Stimulated activated CD4-positive, alpha-beta T cell treated with anti-CD3 and anti-CD28 coated beads, Interleukin-4, amount 100 ng/mL, for 48 hours (primary cell): ENCODE measurements at regions not wholly inside any gene's neighbourhood (a gene's known extent, or its start where the extent isn't known, plus 50 kb on each side); places are given as distances from the start of the nearest gene placed in this dataset.

Experiments
- DNase-seq, 2 donors: peaks; one replicate each; pipeline ENCODE4 v3.0.0-alpha.2; 2020; ENCODE audit warnings: low read depth in 2 of 2

DNA sequence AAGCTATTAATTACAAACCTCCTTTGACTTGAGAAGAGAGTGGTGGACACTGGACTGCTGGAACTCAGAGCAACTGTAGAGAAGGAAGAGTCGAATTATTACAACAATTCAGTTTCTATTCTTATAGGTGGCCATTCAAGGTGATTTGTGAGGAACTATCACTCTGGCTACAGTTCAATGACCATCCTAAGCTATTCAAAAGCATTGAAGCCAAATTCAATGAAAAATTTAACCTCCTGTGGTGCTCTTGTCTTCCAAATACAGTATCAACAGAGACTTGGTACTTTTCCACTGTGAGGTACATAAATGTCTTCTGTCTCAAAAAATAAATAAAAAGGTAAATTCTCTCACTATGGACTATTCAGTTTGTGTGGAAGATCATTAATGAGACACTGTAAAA, 513.3 kb upstream of the SEMA6D start:
- no peak for DNase-seq

DNA sequence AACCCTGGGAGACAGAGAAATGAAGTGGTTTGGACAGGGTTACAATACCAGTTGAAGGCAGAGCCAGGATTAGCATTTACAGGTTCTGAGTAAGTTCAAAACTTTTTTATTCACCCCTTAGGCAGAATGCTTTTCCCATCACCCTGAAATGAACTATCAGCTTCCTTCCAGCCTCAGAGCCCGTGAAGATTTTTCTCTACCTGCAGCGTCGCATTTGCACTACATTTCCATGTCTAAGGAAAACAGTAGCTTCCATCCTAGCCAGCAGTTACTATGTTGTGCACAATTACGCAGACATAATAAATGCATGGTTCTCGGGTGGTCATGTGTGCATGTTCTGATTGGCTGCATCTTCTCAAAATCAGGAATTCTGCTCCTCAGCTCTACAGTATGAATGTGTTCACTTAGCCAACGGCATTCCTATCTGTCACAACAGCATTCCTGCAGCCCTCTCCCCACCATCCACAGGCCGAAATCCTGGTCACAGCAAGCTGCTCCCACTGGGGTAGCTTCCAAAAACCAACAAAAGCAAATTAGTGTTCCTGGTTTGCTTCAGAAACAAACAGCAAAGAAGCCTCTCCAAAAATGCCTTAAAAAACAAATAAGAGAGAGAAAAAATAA, 510.8 kb upstream of the SEMA6D start:
- DNase-seq, result no peak

DNA sequence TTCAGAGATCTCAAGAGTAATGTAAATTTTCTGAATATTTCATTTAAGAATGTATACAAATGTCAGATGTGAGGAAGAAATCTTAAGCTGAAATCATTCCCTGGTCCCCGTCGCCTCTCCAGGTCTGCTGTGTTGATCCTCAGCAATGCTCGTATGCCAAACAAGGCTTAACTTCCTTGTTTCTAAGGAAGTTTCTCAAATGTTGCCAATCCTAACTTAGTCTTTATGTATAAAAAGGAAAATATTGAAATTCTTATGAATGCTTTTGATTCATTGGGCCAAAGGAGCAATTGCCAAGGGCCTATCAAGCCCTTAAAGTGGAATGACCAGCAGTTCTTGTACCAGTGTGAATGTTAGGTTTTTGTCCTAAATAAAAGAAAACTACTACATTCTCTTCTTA, 507.7 kb upstream of the SEMA6D start:
- no peak for DNase-seq

- DNase-seq, result no peak
These were observed 504.9 kb upstream of the SEMA6D start for GRCh38 chr15:47212222-47213010.

DNA sequence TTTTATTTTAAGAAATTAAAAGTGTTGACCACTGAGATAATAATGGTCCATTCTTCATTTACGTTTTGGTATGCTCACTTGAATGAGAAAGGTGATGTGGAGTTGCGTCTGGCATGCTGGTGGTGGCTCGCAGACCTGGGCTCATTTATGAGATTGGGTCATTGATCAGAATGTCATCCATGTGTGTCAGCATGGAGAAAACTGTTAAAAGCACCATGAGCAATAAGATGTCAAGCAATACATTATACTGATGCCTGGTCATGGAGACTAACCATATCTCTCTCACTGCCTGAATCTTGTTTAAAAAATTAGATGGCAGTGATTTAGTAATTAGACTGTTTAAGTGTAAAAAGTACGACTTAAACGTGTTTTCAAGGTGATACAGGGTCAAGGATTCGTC, 503.4 kb upstream of the SEMA6D start:
- DNase-seq, result no peak

- DNase-seq, result no peak
These were observed 499.0 kb upstream of the SEMA6D start for GRCh38 chr15:47218295-47218694.

DNA sequence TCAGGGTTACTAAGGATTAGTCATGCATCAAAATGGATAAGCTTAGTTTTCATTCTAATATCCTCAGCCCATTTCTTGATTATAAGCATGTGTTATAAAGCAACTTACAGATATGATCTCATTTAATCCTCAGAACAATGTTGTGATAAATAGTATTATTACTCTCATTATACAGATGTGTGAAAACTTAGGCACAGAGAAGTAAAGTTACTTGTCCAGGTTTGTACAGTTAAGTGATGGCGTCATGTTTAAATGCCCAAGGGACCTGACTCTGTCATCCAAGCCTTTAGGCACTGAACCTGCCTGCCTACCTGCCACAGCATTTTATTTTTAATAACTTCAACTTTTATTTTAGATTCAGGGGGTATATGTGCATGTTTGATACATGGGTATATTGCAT, 472.9 kb upstream of the SEMA6D start:
- DNase-seq, result no peak

GRCh38 chr15:47246317-47246716, 471.0 kb upstream of the SEMA6D start:
- DNase-seq, result no peak

- no peak for DNase-seq
These were observed 458.8 kb upstream of the SEMA6D start for GRCh38 chr15:47258521-47258920.

DNA sequence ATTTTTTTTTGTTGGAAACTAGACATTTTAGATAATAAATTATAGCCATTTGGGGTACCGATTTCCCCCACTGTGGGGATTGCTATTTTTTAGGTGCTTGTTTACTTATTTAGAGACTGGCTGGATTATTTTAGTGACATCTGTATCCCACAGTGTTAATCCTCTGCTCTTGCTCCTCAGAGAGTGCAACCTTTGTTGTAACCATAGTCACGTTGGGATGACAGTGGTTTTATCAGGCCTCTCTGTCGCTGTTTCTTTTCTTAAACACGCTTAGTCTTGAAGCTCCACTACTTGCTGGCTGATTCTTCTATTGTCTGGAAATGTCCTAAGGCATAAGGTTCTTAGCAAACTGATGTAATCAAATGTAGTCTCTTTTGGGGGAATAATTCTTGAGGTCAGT, 451.6 kb upstream of the SEMA6D start:
- DNase-seq, result no peak

DNA sequence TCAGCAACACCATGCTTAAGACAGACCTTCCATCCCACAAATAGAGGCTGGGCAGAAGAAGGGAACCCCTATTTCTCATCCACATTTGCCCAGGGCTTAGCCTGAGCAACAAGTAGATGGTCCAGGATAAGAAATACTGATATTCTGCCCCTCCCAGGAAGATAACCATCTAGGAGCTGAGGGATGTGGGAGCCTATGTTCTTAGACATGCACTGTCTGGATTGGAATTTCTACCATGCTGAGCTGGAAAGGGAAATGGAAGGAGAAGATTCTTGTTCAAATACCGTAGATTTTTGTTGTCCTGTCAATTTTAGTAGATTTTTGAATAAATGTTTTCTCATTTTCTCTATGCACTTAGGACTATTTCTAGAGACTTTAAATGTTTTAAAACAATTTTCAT, 450.7 kb upstream of the SEMA6D start:
- DNase-seq, result no peak

- no peak for DNase-seq
These were observed 443.4 kb upstream of the SEMA6D start for GRCh38 chr15:47273864-47274263.

GRCh38 chr15:47283246-47283645, 434.1 kb upstream of the SEMA6D start:
- no peak for DNase-seq

DNA sequence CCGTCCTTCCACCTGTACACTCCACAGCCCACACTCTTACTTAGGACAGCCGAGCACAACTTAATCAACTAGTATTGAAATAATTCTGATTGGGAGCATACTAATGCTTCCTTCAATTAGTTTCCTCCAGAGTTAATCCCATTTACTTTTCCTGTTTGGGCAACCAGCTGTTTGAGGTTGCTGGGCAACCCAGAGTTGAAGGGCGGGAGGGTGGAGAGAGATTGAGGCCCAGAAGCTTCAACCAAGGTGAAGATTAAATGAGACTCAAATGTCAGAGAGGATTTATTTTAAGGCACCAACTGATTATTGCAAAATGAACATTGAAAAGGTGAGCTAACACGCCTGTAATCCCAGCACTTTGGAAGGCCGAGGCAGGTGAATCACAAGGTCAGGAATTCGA, 428.5 kb upstream of the SEMA6D start:
- DNase-seq, result no peak

- DNase-seq, result no peak
These were observed 427.6 kb upstream of the SEMA6D start for GRCh38 chr15:47289656-47290055.

DNA sequence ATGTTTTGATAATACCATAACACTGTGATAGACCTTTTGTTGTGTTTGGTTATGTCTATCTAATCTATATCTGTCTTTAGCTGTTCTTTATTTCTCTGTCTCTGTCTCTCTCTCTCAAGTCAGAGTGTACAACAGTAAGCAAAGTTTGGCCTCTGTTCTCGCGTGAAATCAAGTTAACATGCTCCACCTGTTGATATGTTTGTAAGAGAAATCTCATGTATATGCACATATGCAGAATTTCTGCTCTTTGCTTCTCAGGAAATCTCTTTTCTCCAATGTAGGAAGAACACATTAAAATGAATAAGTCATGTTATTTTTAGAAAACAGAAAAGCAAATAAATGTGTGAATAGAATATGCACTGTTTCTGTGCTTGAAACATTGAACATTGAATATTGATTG, 425.5 kb upstream of the SEMA6D start:
- DNase-seq, result no peak

DNA sequence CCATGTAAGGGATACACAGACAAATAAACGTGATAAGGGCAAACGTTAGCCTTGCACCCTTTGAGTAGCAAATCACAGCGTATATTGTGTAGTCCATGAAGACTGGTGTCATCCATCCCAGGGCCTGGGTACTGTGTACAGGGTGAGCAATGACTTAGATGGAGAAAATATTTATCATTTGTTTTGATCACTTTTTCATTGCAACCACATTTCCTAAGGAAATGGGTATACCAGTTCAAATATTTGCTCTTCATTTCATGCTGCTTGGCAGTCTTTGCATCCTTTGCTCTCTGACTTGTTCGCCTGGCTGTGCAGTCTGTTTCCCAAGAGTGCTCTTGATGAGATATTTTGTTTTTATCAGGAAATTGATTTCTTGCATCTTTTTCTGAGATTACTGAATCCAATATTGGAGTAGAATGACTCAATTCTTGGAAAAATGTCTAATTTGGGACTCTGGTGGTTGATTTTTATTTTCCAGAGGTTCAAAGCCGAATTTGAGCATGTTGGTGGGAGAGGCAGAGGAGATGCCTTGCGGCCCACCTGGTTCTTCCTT, 424.6 kb upstream of the SEMA6D start:
- DNase-seq, result no peak

GRCh38 chr15:47293466-47294162, 423.7 kb upstream of the SEMA6D start:
- no peak for DNase-seq

DNA sequence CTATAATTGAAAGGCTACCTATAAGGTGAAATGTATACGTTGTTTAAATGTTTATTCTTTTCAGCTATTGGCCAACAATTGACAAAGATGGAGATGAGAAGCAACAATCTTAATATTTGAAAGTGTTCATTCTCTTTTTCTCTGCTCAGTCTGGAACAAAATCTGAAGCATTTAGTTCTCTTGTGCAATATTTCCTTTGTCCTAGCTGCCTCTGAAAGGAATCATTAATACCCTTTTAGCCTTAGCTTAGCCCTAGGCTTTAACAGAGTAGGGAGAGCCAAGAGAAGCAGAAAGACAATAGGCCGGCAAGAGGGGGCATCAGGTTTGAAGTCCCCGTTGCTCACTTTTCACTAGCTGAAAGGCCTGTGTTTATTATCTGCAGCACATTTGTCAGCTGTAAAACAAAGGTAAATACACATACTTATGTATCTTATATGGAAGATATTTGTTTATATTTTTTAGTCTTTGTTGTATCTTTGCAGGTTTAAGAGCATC, 422.5 kb upstream of the SEMA6D start:
- no peak for DNase-seq

DNA sequence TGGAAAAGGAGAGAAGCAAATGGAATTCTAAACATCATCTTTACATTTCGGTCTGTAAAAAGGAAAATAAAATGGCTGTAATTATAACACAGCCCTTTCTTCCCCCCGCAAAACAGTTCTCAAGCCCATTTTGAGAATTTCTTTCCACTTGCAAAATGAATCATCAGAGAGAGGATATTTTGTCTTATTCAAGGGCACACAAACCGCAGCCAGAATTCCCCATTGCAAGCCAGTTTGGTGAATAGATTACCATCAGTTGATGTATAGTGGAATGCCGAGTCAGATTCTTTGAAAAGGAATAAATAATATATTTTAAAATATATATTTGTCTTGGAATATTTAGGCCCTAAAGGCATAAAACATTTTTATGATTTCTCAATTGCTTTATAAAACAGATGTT, 420.4 kb upstream of the SEMA6D start:
- no peak for DNase-seq

DNA sequence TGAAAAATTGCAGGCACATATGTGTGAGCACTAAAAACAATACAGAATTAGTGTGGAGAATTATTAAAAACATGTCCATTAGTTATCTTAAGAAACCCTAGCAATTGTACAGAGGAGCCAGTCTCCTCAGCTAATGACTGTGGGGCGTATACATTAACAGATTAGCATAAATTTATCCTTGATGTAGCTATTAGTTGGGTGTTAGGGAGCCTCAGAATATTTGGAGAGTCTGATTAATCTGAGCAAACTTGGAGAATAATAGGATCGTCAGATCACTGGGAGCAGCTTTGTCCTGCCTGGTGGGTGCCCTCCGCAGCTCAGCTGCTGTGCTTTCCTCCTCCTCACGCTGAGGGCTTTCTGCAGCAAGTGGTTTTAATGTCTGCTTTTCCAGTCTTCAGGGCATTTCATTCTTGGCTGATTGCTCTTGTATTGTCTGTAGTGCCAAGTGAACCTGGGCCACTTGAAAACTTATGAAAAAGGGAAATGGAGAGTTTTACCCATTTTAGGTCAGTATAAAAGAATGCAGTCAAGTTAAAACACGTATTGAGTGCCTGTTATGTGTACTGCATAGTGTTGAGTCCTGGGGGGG, 417.4 kb upstream of the SEMA6D start:
- no peak for DNase-seq

DNA sequence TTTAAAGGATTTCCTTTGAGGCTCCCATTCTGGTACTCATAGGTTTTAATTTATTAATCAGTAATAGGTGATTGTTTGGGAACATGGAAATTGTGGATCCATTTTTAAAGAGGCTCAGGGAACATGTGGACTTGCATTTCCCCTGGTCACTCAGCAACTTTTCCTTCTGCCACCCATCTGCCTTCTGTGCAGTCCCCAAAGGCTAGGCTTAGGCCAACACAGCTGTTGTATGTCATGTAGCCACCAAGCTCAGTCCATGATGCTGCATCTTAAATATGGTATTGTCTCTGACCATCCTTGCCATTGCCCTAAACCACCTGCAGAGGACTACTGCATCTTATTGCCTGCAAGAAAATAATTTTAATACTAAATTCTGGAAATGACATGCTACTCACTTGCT, 416.7 kb upstream of the SEMA6D start:
- no peak for DNase-seq
